ENCODE measurements at regions not wholly inside any gene's neighbourhood (a gene's known extent, or its start where the extent isn't known, plus 50 kb on each side); places are given as distances from the start of the nearest gene placed in this dataset.

DNA sequence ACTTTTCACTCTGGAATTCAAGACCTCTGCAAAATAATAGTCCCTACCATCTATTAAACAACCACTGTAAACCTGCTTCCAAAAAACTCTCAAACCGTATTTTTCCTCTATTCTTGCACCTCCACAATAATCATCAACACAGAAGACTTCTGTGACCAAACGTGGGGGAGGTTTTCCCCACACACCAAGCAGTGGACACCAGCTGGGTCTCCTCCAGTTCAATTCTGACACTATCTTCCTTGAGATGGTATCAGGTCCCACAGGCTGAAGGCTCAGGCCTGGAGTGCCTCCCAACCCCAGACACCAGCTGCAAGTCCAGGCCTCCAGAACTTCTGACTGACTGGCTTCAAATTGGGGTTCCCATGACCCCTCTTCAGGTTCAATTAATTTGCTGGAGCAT is 89.6 kb upstream of the RAP2B start:
- TF ChIP-seq SMC3 (conservative IDR thresholded peaks at IDR 0.05; ENCODE audit: poor library complexity) (no peak), TAF1 (IDR thresholded peaks at IDR 0.05; ENCODE audit: low read depth) (no peak), EP300 (conservative IDR thresholded peaks at IDR 0.05; ENCODE audit: poor library complexity, severe bottlenecking) (no peak), POLR2AphosphoS5 (IDR thresholded peaks at IDR 0.05) (no peak), MXI1 (conservative IDR thresholded peaks at IDR 0.05; ENCODE audit: poor library complexity, severe bottlenecking) (no peak), EZH2 (IDR thresholded peaks at IDR 0.05; ENCODE audit: borderline replicate concordance, insufficient read depth, low read length, poor library complexity, severe bottlenecking) (no peak), RAD21 (conservative IDR thresholded peaks at IDR 0.05) (no peak)
- TF ChIP-seq, protein P1, sequence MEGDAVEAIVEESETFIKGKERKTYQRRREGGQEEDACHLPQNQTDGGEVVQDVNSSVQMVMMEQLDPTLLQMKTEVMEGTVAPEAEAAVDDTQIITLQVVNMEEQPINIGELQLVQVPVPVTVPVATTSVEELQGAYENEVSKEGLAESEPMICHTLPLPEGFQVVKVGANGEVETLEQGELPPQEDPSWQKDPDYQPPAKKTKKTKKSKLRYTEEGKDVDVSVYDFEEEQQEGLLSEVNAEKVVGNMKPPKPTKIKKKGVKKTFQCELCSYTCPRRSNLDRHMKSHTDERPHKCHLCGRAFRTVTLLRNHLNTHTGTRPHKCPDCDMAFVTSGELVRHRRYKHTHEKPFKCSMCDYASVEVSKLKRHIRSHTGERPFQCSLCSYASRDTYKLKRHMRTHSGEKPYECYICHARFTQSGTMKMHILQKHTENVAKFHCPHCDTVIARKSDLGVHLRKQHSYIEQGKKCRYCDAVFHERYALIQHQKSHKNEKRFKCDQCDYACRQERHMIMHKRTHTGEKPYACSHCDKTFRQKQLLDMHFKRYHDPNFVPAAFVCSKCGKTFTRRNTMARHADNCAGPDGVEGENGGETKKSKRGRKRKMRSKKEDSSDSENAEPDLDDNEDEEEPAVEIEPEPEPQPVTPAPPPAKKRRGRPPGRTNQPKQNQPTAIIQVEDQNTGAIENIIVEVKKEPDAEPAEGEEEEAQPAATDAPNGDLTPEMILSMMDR (IDR thresholded peaks at IDR 0.05; ENCODE audit: poor library complexity, severe bottlenecking) = no peak
- TF ChIP-seq, protein P2, sequence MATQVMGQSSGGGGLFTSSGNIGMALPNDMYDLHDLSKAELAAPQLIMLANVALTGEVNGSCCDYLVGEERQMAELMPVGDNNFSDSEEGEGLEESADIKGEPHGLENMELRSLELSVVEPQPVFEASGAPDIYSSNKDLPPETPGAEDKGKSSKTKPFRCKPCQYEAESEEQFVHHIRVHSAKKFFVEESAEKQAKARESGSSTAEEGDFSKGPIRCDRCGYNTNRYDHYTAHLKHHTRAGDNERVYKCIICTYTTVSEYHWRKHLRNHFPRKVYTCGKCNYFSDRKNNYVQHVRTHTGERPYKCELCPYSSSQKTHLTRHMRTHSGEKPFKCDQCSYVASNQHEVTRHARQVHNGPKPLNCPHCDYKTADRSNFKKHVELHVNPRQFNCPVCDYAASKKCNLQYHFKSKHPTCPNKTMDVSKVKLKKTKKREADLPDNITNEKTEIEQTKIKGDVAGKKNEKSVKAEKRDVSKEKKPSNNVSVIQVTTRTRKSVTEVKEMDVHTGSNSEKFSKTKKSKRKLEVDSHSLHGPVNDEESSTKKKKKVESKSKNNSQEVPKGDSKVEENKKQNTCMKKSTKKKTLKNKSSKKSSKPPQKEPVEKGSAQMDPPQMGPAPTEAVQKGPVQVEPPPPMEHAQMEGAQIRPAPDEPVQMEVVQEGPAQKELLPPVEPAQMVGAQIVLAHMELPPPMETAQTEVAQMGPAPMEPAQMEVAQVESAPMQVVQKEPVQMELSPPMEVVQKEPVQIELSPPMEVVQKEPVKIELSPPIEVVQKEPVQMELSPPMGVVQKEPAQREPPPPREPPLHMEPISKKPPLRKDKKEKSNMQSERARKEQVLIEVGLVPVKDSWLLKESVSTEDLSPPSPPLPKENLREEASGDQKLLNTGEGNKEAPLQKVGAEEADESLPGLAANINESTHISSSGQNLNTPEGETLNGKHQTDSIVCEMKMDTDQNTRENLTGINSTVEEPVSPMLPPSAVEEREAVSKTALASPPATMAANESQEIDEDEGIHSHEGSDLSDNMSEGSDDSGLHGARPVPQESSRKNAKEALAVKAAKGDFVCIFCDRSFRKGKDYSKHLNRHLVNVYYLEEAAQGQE (IDR thresholded peaks at IDR 0.05; ENCODE audit: borderline replicate concordance) = no peak
- H3K4me2 ChIP-seq (ENCODE audit: low read length) = no peak overlapping the region

DNA sequence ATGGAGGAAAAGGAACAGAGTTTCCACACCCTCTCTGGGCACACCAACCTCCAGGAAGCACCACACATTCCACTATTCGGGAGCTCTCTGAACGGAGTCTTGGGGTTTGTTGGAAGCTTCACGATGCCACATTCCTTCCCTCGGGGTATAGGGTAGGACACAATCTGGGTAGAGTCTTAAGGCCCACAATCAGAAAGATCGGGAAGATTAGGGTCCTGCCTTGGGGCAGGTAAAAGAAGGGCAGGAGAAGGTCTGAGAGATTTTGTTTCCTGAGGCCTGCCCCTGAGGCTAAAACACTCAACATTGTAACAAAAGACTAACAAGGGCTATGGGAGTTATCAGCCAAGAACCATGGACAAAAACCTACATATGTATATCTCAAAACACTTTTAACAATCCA is 89.2 kb upstream of the RAP2B start:
- Histone ChIP-seq H3F3A (ENCODE audit: insufficient read depth, low read length, poor library complexity, severe bottlenecking) (no peaks in the 10 kb centered on the region), H2AFZ (ENCODE audit: low read depth, low read length) (no peak overlapping the region), H3K4me3 (ENCODE audit: low read length) (no peak overlapping the region), H3K27ac (ENCODE audit: low read length) (no peak overlapping the region), H3K79me2 (replicated peaks; ENCODE audit: insufficient read depth, low read length) (no peaks in the 10 kb centered on the region), H3K9me3 (ENCODE audit: low read length) (no peaks in the 10 kb centered on the region), H3K9ac (ENCODE audit: low read length) (no peak overlapping the region), H3K36me3 (ENCODE audit: insufficient read depth, low read length) (no peaks in the 10 kb centered on the region), H3K9me2 (ENCODE audit: insufficient read depth, low read length) (no peaks in the 10 kb centered on the region), H4K20me1 (ENCODE audit: insufficient read depth) (no peaks in the 10 kb centered on the region), H3K4me2 (ENCODE audit: low read length) (no peak overlapping the region), H3K27me3 (ENCODE audit: insufficient read depth, low read depth, low read length) (no peaks in the 10 kb centered on the region)
- no peak for TF ChIP-seq TAF1 (IDR thresholded peaks at IDR 0.05; ENCODE audit: low read depth)
- TF ChIP-seq, protein P1 (IDR thresholded peaks at IDR 0.05; ENCODE audit: poor library complexity, severe bottlenecking) = no peak
- TF ChIP-seq POLR2AphosphoS5 (IDR thresholded peaks at IDR 0.05) = no peak
- TF ChIP-seq SMC3 (conservative IDR thresholded peaks at IDR 0.05; ENCODE audit: poor library complexity) = no peak
- TF ChIP-seq EZH2 (IDR thresholded peaks at IDR 0.05; ENCODE audit: borderline replicate concordance, insufficient read depth, low read length, poor library complexity, severe bottlenecking) = no peak
- TF ChIP-seq, protein P2 (IDR thresholded peaks at IDR 0.05; ENCODE audit: borderline replicate concordance) = no peak
- TF ChIP-seq EP300 (conservative IDR thresholded peaks at IDR 0.05; ENCODE audit: poor library complexity, severe bottlenecking) = no peak
- TF ChIP-seq RAD21 (conservative IDR thresholded peaks at IDR 0.05) = no peak
- no peak for TF ChIP-seq MXI1 (conservative IDR thresholded peaks at IDR 0.05; ENCODE audit: poor library complexity, severe bottlenecking)

More for the DNA sequence above, 89.6 kb upstream of the RAP2B start:
- no peaks in the 10 kb centered on the region for H4K20me1 ChIP-seq (ENCODE audit: insufficient read depth)
- no peak overlapping the region for H3K27ac ChIP-seq (ENCODE audit: low read length)
- H3K9me3 ChIP-seq (ENCODE audit: low read length) = no peaks in the 10 kb centered on the region
- H3K9ac ChIP-seq (ENCODE audit: low read length) = no peak overlapping the region
- H3K4me3 ChIP-seq (ENCODE audit: low read length) = no peak overlapping the region
- no peaks in the 10 kb centered on the region for H3K27me3 ChIP-seq (ENCODE audit: insufficient read depth, low read depth, low read length)
- H3F3A ChIP-seq (ENCODE audit: insufficient read depth, low read length, poor library complexity, severe bottlenecking) = no peaks in the 10 kb centered on the region
- H2AFZ ChIP-seq (ENCODE audit: low read depth, low read length) = no peak overlapping the region
- no peaks in the 10 kb centered on the region for H3K9me2 ChIP-seq (ENCODE audit: insufficient read depth, low read length)
- H3K79me2 ChIP-seq (replicated peaks; ENCODE audit: insufficient read depth, low read length) = no peaks in the 10 kb centered on the region
- H3K36me3 ChIP-seq (ENCODE audit: insufficient read depth, low read length) = no peaks in the 10 kb centered on the region
